Caco-2 (cell line): ENCODE measurements at regions not wholly inside any gene's neighbourhood (a gene's known extent, or its start where the extent isn't known, plus 50 kb on each side); places are given as distances from the start of the nearest gene placed in this dataset.

Source experiments
- BruUV-seq: library from RNA; stranded (reverse); fragments of 400-500 nt; replicated peaks from 2 replicates; lab custom pipeline; 2021; lab: Mats Ljungman, UMichigan
- CTCF ChIA-PET: fragments of 300-600 bp; sonication (Branson Sonifier 250); formaldehyde crosslinking; loops from one replicate; lab custom pipeline; 2022; ENCODE audit warnings: antibody characterized with exemption; lab: Charles Lee
- POLR2A ChIA-PET: fragments of 300-600 bp; sonication (Branson Sonifier 250); formaldehyde crosslinking; loops from one replicate; lab custom pipeline; 2022; ENCODE audit warnings: antibody characterized with exemption; lab: Charles Lee
- DNase-seq, 2 experiments: peaks; one replicate each; pipeline versions ENCODE4 v3.0.0 to v3.0.0-alpha.2; 2020 to 2022
- H3K27me3 ChIP-seq: replicated peaks from 2 replicates; pipeline ENCODE4 v1.6.0; 2011; ENCODE audit warnings: low read length; ENCODE audit not compliant: control insufficient read depth, insufficient read depth
- H3K36me3 ChIP-seq: 2 replicates; pipeline ENCODE4 v1.5.1; 2011; ENCODE audit warnings: low read length; ENCODE audit not compliant: control insufficient read depth, insufficient read depth
- H3K4me1 ChIP-seq: fragments of 250-450 bp; sonication (Bioruptor Pico); 2 replicates; pipeline ENCODE4 v1.5.1; 2020; ENCODE audit warnings: mild to moderate bottlenecking
- H3K4me3 ChIP-seq: 2 replicates; pipeline ENCODE4 v1.5.1; 2011; ENCODE audit warnings: low read depth, mild to moderate bottlenecking, control low read depth, low read length
- H3K9me3 ChIP-seq: fragments of 250-450 bp; sonication (Bioruptor Pico); 2 replicates; pipeline ENCODE4 v1.5.1; 2020; ENCODE audit warnings: mild to moderate bottlenecking, moderate library complexity
- H3K27ac Mint-ChIP-seq: one replicate; pipeline ENCODE4 v1.8.0; 2022; ENCODE audit warnings: mixed read lengths; ENCODE audit not compliant: unreplicated experiment
- H3K27me3 Mint-ChIP-seq: one replicate; pipeline ENCODE4 v1.8.0; 2022; ENCODE audit warnings: mixed read lengths; ENCODE audit not compliant: insufficient read depth, unreplicated experiment
- H3K36me3 Mint-ChIP-seq: one replicate; pipeline ENCODE4 v1.8.0; 2022; ENCODE audit warnings: mild to moderate bottlenecking, mixed read lengths; ENCODE audit not compliant: insufficient read depth, unreplicated experiment
- H3K4me1 Mint-ChIP-seq: one replicate; pipeline ENCODE4 v1.8.0; 2022; ENCODE audit warnings: low read depth, mixed read lengths; ENCODE audit not compliant: unreplicated experiment
- H3K4me3 Mint-ChIP-seq: one replicate; pipeline ENCODE4 v1.8.0; 2022; ENCODE audit warnings: mild to moderate bottlenecking, moderate library complexity, mixed read lengths; ENCODE audit not compliant: unreplicated experiment
- H3K9me3 Mint-ChIP-seq: one replicate; pipeline ENCODE4 v1.8.0; 2022; ENCODE audit warnings: mixed read lengths; ENCODE audit not compliant: unreplicated experiment
- CTCF ChIP-seq, 2 experiments: fragments of 200-600 bp in 1 of 2; IDR thresholded peaks; 1 replicate in 1 of 2; 2 replicates in 1 of 2; pipeline versions ENCODE4 v1.5.1 to v1.8.0; 2011 to 2022; ENCODE audit warnings: antibody characterized with exemption in 1 of 2, control low read depth in 1 of 2, inconsistent platforms in 1 of 2, low read depth in 1 of 2, low read length in 1 of 2, mild to moderate bottlenecking in 1 of 2, moderate library complexity in 1 of 2; ENCODE audit not compliant: insufficient read depth in 1 of 2, severe bottlenecking in 1 of 2, unreplicated experiment in 1 of 2
- intact Hi-C: fragments of 100-400 bp; cut with micrococcal nuclease; formaldehyde crosslinking; loops from one replicate; pipeline ENCODE4 v1.10.0; 2022; ENCODE audit not compliant: unreplicated experiment

DNA sequence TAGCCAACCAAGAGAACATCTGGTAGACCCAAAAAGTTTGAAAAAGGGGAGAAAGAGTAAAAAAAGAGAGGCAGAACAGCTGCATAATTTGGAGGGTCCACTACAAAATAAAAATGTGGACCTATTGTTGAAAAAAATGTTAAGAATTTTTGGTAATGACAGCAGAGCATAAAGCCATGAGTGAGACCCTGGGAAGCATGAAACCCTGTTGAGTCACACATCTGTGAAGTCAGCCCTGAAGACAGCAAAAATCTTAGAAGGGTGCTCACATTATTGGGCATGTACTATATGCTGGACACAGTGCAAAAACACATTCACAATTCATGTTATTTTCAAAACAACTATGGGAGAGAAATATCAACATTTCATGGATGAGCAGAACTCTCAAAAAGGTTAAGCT, 56.4 kb upstream of the LIFR start:
- no peaks in the 10 kb centered on the region for H3K36me3 ChIP-seq
- no peak for DNase-seq
- BruUV-seq = no TSS peak
- no peak overlapping the region for H3K4me3 Mint-ChIP-seq
- H3K9me3 Mint-ChIP-seq = peaks cover 25% of the 10 kb centered on the region
- no peak for TF ChIP-seq CTCF (IDR thresholded peaks at IDR 0.05; ENCODE audit: insufficient read depth in 1 of 2, low read depth in 1 of 2, low read length in 1 of 2, severe bottlenecking in 1 of 2, unreplicated experiment in 1 of 2)
- peaks cover 47% of the 10 kb centered on the region for H3K4me1 Mint-ChIP-seq
- no peaks in the 10 kb centered on the region for H3K27me3 ChIP-seq
- peaks cover 49% of the 10 kb centered on the region for H3K4me1 ChIP-seq
- H3K27ac Mint-ChIP-seq = no peak overlapping the region
- intact Hi-C loops = no loop called here
- H3K27me3 Mint-ChIP-seq = no peaks in the 10 kb centered on the region
- ChIA-PET CTCF (no interaction called here), POLR2A (no interaction called here)
- H3K4me3 ChIP-seq = no peak overlapping the region
- H3K36me3 Mint-ChIP-seq = no peaks in the 10 kb centered on the region
- H3K9me3 ChIP-seq = peaks cover 4% of the 10 kb centered on the region; the same call in 1 of the 2 replicates

- Mint-ChIP-seq H3K27ac (no peak overlapping the region), H3K9me3 (peaks cover 32% of the 10 kb centered on the region), H3K4me3 (no peak overlapping the region), H3K27me3 (no peaks in the 10 kb centered on the region), H3K4me1 (peaks cover 41% of the 10 kb centered on the region), H3K36me3 (no peaks in the 10 kb centered on the region)
- no TSS peak for BruUV-seq
- Histone ChIP-seq H3K27me3 (no peaks in the 10 kb centered on the region), H3K36me3 (no peaks in the 10 kb centered on the region), H3K4me3 (no peak overlapping the region), H3K4me1 (peaks cover 46% of the 10 kb centered on the region), H3K9me3 (peaks cover 8% of the 10 kb centered on the region; the same call in 1 of the 2 replicates)
- DNase-seq = no peak
- no peak for TF ChIP-seq CTCF (IDR thresholded peaks at IDR 0.05; ENCODE audit: insufficient read depth in 1 of 2, low read depth in 1 of 2, low read length in 1 of 2, severe bottlenecking in 1 of 2, unreplicated experiment in 1 of 2)
- ChIA-PET POLR2A (no interaction called here), CTCF (no interaction called here)
- intact Hi-C loops = no loop called here
Measured at GRCh38 chr5:38613490-38613889, 57.0 kb upstream of the LIFR start.

GRCh38 chr5:38613992-38614836, 57.8 kb upstream of the LIFR start:
- intact Hi-C loops = no loop called here
- Histone ChIP-seq H3K4me3 (no peak overlapping the region), H3K4me1 (peaks cover 38% of the 10 kb centered on the region), H3K9me3 (peaks cover 8% of the 10 kb centered on the region), H3K36me3 (no peaks in the 10 kb centered on the region), H3K27me3 (no peaks in the 10 kb centered on the region)
- Mint-ChIP-seq H3K36me3 (no peaks in the 10 kb centered on the region), H3K4me3 (no peak overlapping the region), H3K4me1 (peaks cover 37% of the 10 kb centered on the region), H3K27me3 (no peaks in the 10 kb centered on the region), H3K9me3 (peaks cover 39% of the 10 kb centered on the region), H3K27ac (no peak overlapping the region)
- DNase-seq = peak; percentile 54 to 64
- no peak for TF ChIP-seq CTCF (IDR thresholded peaks at IDR 0.05; ENCODE audit: insufficient read depth in 1 of 2, low read depth in 1 of 2, low read length in 1 of 2, severe bottlenecking in 1 of 2, unreplicated experiment in 1 of 2)
- POLR2A ChIA-PET = no interaction called here
- CTCF ChIA-PET = no interaction called here
- BruUV-seq = no TSS peak
